ENCODE measurements at regions not wholly inside any gene's neighbourhood (a gene's known extent, or its start where the extent isn't known, plus 50 kb on each side); places are given as distances from the start of the nearest gene placed in this dataset.

GRCh38 chr2:164012581-164012980 is 276.8 kb upstream of the FIGN start:
- no peak for TF ChIP-seq POLR2A (IDR thresholded peaks at IDR 0.05)
- no peak for TF ChIP-seq CTCF (IDR thresholded peaks at IDR 0.05)

Data from testis (tissue), 2 donors.